ENCODE measurements at regions not wholly inside any gene's neighbourhood (a gene's known extent, or its start where the extent isn't known, plus 50 kb on each side); places are given as distances from the start of the nearest gene placed in this dataset.

GRCh38 chr3:56890448-56891091, 88.8 kb upstream of the ARHGEF3 start:
- DNase-seq = peak in 1 of 2 experiments; percentile 15

GRCh38 chr3:56889131-56889530, 87.4 kb upstream of the ARHGEF3 start:
- no peak for DNase-seq

GRCh38 chr3:56887402-56888025, 85.8 kb upstream of the ARHGEF3 start:
- DNase-seq = no peak

GRCh38 chr3:56886314-56886713, 84.6 kb upstream of the ARHGEF3 start:
- no peak for DNase-seq

- no peak for DNase-seq
These were observed 84.1 kb upstream of the ARHGEF3 start for GRCh38 chr3:56885879-56886278.

- peak; percentile 52 to 83 for DNase-seq
These were observed 83.7 kb upstream of the ARHGEF3 start for GRCh38 chr3:56885453-56885852.

- DNase-seq = no peak
These were observed 82.6 kb upstream of the ARHGEF3 start for GRCh38 chr3:56884387-56884786.

- DNase-seq = no peak
These were observed 82.1 kb upstream of the ARHGEF3 start for GRCh38 chr3:56883828-56884227.

- no peak for DNase-seq
These were observed 81.1 kb upstream of the ARHGEF3 start for GRCh38 chr3:56882896-56883295.

- DNase-seq = peak in 1 of 2 experiments; percentile 20
These were observed 80.1 kb upstream of the ARHGEF3 start for GRCh38 chr3:56881841-56882240.

GRCh38 chr3:56880720-56881575, 79.2 kb upstream of the ARHGEF3 start:
- DNase-seq = peak; percentile 54 to 65

- DNase-seq = no peak
These were observed 77.9 kb upstream of the ARHGEF3 start for GRCh38 chr3:56879436-56880215.

GRCh38 chr3:56878074-56878473, 76.3 kb upstream of the ARHGEF3 start:
- no peak for DNase-seq

GRCh38 chr3:56876916-56877315, 75.2 kb upstream of the ARHGEF3 start:
- no peak for DNase-seq

GRCh38 chr3:56874269-56874668, 72.5 kb upstream of the ARHGEF3 start:
- no peak for DNase-seq

GRCh38 chr3:56870436-56870835, 68.7 kb upstream of the ARHGEF3 start:
- DNase-seq = no peak

- no peak for DNase-seq
These were observed 67.6 kb upstream of the ARHGEF3 start for GRCh38 chr3:56869157-56869889.

- no peak for DNase-seq
These were observed 67.0 kb upstream of the ARHGEF3 start for GRCh38 chr3:56868706-56869105.

- DNase-seq = no peak
These were observed 65.9 kb upstream of the ARHGEF3 start for GRCh38 chr3:56867671-56868070.

GRCh38 chr3:56864918-56865524, 63.3 kb upstream of the ARHGEF3 start:
- no peak for DNase-seq

- no peak for DNase-seq
These were observed 62.3 kb upstream of the ARHGEF3 start for GRCh38 chr3:56864090-56864489.

Data from NCI-H446 (cell line).